ENCODE measurements at regions not wholly inside any gene's neighbourhood (a gene's known extent, or its start where the extent isn't known, plus 50 kb on each side); places are given as distances from the start of the nearest gene placed in this dataset.

GRCh38 chr3:170751899-170752293, 118.1 kb downstream of the RPL22L1 start:
- no peak for DNase-seq

GRCh38 chr3:170751083-170751898, 118.7 kb downstream of the RPL22L1 start:
- DNase-seq: peak; percentile 73

GRCh38 chr3:170750478-170750830, 119.5 kb downstream of the RPL22L1 start:
- DNase-seq: no peak

GRCh38 chr3:170749765-170750477, 120.1 kb downstream of the RPL22L1 start:
- DNase-seq: no peak

- DNase-seq: no peak
These were observed 120.8 kb downstream of the RPL22L1 start for GRCh38 chr3:170749185-170749584.

- no peak for DNase-seq
These were observed 123.6 kb downstream of the RPL22L1 start for GRCh38 chr3:170746175-170746942.

- no peak for DNase-seq
These were observed 124.7 kb downstream of the RPL22L1 start for GRCh38 chr3:170745211-170745718.

- DNase-seq: no peak
These were observed 128.1 kb downstream of the RPL22L1 start for GRCh38 chr3:170741756-170742529.

- DNase-seq: no peak
These were observed 129.0 kb downstream of the RPL22L1 start for GRCh38 chr3:170740726-170741591.

GRCh38 chr3:170740285-170740684, 129.7 kb downstream of the RPL22L1 start:
- no peak for DNase-seq

- DNase-seq: no peak
These were observed 130.6 kb downstream of the RPL22L1 start for GRCh38 chr3:170739410-170739809.

- no peak for DNase-seq
These were observed 131.2 kb downstream of the RPL22L1 start for GRCh38 chr3:170738766-170739165.

- DNase-seq: no peak
These were observed 132.4 kb downstream of the RPL22L1 start for GRCh38 chr3:170737498-170738162.

GRCh38 chr3:170735821-170736220, 134.2 kb downstream of the RPL22L1 start:
- DNase-seq: no peak

GRCh38 chr3:170734735-170735065, 135.3 kb downstream of the RPL22L1 start:
- DNase-seq: no peak

- DNase-seq: no peak
These were observed 135.8 kb downstream of the RPL22L1 start for GRCh38 chr3:170734043-170734734.

GRCh38 chr3:170732660-170733245, 137.2 kb downstream of the RPL22L1 start:
- DNase-seq: no peak

GRCh38 chr3:170731281-170731680, 138.7 kb downstream of the RPL22L1 start:
- no peak for DNase-seq

- DNase-seq: no peak
These were observed 139.8 kb downstream of the RPL22L1 start for GRCh38 chr3:170730071-170730812.

All from NCI-H2171 (cell line).